ENCODE measurements at regions not wholly inside any gene's neighbourhood (a gene's known extent, or its start where the extent isn't known, plus 50 kb on each side); places are given as distances from the start of the nearest gene placed in this dataset.

DNA sequence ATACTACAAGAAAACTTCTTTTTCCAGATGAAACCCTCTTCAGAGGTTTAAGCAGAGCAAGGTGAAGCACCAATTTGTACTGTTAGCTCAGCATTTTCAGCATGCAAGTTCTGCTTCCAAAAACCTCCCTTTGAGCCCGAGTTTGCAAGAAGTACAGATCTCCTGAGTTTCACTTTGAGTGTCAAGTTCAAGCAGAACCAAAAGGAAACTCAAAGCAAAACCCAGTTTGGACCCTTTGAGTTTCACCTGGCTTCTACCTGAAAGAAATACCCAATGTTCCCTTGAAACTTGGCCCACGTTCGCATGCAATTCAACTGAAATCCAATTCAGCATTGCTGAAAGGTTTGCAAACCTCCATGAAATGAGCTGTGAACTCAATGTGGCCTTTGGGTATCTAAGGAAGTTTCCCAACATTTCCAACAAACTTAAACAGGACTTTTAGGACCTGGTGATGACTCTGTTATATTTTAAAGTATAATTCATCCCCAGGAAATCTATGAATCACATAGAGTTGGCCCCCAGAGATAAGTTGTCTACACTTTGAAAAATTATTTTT, 62.9 kb upstream of the HBS1L start:
- peak overlapping the region; percentile 68 for H3K4me3 ChIP-seq (ENCODE audit: low read length, poor library complexity, severe bottlenecking)
- peak overlapping the region; percentile 66 for H3K9ac ChIP-seq (ENCODE audit: low read depth, low read length, poor library complexity, severe bottlenecking)
- TF ChIP-seq EZH2phosphoT487 (IDR thresholded peaks at IDR 0.05; ENCODE audit: borderline replicate concordance): no peak
- TF ChIP-seq, protein P1, sequence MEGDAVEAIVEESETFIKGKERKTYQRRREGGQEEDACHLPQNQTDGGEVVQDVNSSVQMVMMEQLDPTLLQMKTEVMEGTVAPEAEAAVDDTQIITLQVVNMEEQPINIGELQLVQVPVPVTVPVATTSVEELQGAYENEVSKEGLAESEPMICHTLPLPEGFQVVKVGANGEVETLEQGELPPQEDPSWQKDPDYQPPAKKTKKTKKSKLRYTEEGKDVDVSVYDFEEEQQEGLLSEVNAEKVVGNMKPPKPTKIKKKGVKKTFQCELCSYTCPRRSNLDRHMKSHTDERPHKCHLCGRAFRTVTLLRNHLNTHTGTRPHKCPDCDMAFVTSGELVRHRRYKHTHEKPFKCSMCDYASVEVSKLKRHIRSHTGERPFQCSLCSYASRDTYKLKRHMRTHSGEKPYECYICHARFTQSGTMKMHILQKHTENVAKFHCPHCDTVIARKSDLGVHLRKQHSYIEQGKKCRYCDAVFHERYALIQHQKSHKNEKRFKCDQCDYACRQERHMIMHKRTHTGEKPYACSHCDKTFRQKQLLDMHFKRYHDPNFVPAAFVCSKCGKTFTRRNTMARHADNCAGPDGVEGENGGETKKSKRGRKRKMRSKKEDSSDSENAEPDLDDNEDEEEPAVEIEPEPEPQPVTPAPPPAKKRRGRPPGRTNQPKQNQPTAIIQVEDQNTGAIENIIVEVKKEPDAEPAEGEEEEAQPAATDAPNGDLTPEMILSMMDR (conservative IDR thresholded peaks at IDR 0.05; ENCODE audit: low read length): no peak
- H3K27me3 ChIP-seq (ENCODE audit: insufficient read depth, low read length, poor library complexity, severe bottlenecking): no peaks in the 10 kb centered on the region
- H3K9me2 ChIP-seq (replicated peaks; ENCODE audit: low read depth, low read length): no peaks in the 10 kb centered on the region
- H2AFZ ChIP-seq (ENCODE audit: low read length): no peak overlapping the region
- no peaks in the 10 kb centered on the region for H3K36me3 ChIP-seq (ENCODE audit: insufficient read depth, low read length)
- H3K9me3 ChIP-seq (ENCODE audit: insufficient read depth, low read depth, low read length): no peaks in the 10 kb centered on the region
- peaks cover 17% of the 10 kb centered on the region; the same call in 1 of the 2 replicates for H3F3A ChIP-seq (ENCODE audit: low read depth)
- peaks cover 64% of the 10 kb centered on the region for H3K4me1 ChIP-seq (ENCODE audit: insufficient read depth, low read length, poor library complexity, severe bottlenecking)
- H4K20me1 ChIP-seq (ENCODE audit: insufficient read depth, low read length, poor library complexity, severe bottlenecking): no peaks in the 10 kb centered on the region
- H3K4me2 ChIP-seq (ENCODE audit: low read depth, low read length, poor library complexity, severe bottlenecking): peak overlapping the region; percentile 83
- no peaks in the 10 kb centered on the region for H3K79me2 ChIP-seq (ENCODE audit: insufficient read depth, low read length)

DNA sequence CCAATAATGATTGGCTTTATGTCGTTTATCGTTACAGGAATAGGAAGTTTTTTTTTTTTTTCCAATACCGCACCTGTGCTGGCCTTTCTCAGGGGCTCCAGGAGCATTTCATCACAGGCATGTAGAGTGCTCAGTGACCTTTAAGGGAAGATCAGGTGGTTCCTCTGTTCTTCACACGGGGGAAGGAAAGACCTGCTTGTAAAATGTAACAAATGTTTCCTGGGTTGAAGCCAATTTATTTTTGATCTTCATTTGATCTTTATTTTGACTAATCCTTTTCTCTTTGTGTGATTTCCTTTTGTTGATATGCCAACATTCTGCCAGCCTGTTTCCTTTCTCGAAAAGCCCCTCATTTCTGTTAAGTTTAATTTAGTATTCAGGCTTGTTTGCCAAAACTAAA, 61.9 kb upstream of the HBS1L start:
- TF ChIP-seq, protein P1 (conservative IDR thresholded peaks at IDR 0.05; ENCODE audit: low read length): no peak
- no peak for TF ChIP-seq EZH2phosphoT487 (IDR thresholded peaks at IDR 0.05; ENCODE audit: borderline replicate concordance)
- Histone ChIP-seq H3K4me1 (ENCODE audit: insufficient read depth, low read length, poor library complexity, severe bottlenecking) (peaks cover 61% of the 10 kb centered on the region), H3F3A (ENCODE audit: low read depth) (peaks cover 17% of the 10 kb centered on the region; the same call in 1 of the 2 replicates), H3K9ac (ENCODE audit: low read depth, low read length, poor library complexity, severe bottlenecking) (peak overlapping the region; percentile 66), H3K27me3 (ENCODE audit: insufficient read depth, low read length, poor library complexity, severe bottlenecking) (no peaks in the 10 kb centered on the region), H3K9me3 (ENCODE audit: insufficient read depth, low read depth, low read length) (no peaks in the 10 kb centered on the region), H4K20me1 (ENCODE audit: insufficient read depth, low read length, poor library complexity, severe bottlenecking) (no peaks in the 10 kb centered on the region), H3K9me2 (replicated peaks; ENCODE audit: low read depth, low read length) (no peaks in the 10 kb centered on the region), H2AFZ (ENCODE audit: low read length) (no peak overlapping the region), H3K79me2 (ENCODE audit: insufficient read depth, low read length) (no peaks in the 10 kb centered on the region), H3K36me3 (ENCODE audit: insufficient read depth, low read length) (no peaks in the 10 kb centered on the region), H3K4me3 (ENCODE audit: low read length, poor library complexity, severe bottlenecking) (peak overlapping the region; percentile 68), H3K4me2 (ENCODE audit: low read depth, low read length, poor library complexity, severe bottlenecking) (peak overlapping the region; percentile 83)

DNA sequence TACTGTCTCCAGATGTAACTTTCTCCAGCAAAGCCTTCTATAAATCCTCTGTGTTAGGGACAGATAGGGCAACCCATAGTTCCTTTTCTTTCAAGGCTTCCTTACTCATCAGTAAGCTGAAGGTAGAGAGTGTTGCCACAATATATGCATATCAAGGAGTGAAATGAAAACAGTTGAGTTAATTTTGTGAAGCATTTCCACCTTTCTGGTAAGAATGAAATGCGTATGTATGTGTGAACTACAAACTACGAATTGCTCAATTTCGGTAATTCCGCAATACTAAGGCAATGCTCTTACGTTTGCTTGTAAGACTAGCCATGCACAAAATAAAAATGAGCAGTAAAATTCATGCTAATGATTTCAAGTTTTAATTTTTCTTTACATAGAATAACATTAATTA, 61.2 kb upstream of the HBS1L start:
- Histone ChIP-seq H3K27me3 (ENCODE audit: insufficient read depth, low read length, poor library complexity, severe bottlenecking) (no peaks in the 10 kb centered on the region), H3K4me3 (ENCODE audit: low read length, poor library complexity, severe bottlenecking) (peak overlapping the region; percentile 68), H3K4me2 (ENCODE audit: low read depth, low read length, poor library complexity, severe bottlenecking) (peak overlapping the region; percentile 83), H3K36me3 (ENCODE audit: insufficient read depth, low read length) (no peaks in the 10 kb centered on the region), H3K9me2 (replicated peaks; ENCODE audit: low read depth, low read length) (no peaks in the 10 kb centered on the region), H4K20me1 (ENCODE audit: insufficient read depth, low read length, poor library complexity, severe bottlenecking) (no peaks in the 10 kb centered on the region), H3F3A (ENCODE audit: low read depth) (peaks cover 17% of the 10 kb centered on the region; the same call in 1 of the 2 replicates), H3K4me1 (ENCODE audit: insufficient read depth, low read length, poor library complexity, severe bottlenecking) (peaks cover 60% of the 10 kb centered on the region), H3K9ac (ENCODE audit: low read depth, low read length, poor library complexity, severe bottlenecking) (peak overlapping the region; percentile 52), H2AFZ (ENCODE audit: low read length) (no peak overlapping the region), H3K79me2 (ENCODE audit: insufficient read depth, low read length) (no peaks in the 10 kb centered on the region), H3K9me3 (ENCODE audit: insufficient read depth, low read depth, low read length) (no peaks in the 10 kb centered on the region)
- TF ChIP-seq EZH2phosphoT487 (IDR thresholded peaks at IDR 0.05; ENCODE audit: borderline replicate concordance): no peak
- TF ChIP-seq, protein P1 (conservative IDR thresholded peaks at IDR 0.05; ENCODE audit: low read length): no peak
